Esophagus squamous epithelium (tissue), 4 donors: ENCODE measurements at regions not wholly inside any gene's neighbourhood (a gene's known extent, or its start where the extent isn't known, plus 50 kb on each side); places are given as distances from the start of the nearest gene placed in this dataset.

Source experiments
- POLR2A ChIP-seq, 4 donors: fragments of 450-650 bp; IDR thresholded peaks; one replicate each; pipeline ENCODE4 v1.6.1; 2017; ENCODE audit warnings: antibody characterized with exemption in 4 of 4, mild to moderate bottlenecking in 4 of 4, moderate library complexity in 3 of 4
- TF ChIP-seq, protein P1 (sequence below), 6 experiments: fragments of 450-650 bp in 4 of 6; fragments of 200-600 bp in 2 of 6; sonication (generic) in 2 of 6; IDR thresholded peaks; one replicate each; pipeline ENCODE4 v1.5.1; 2016 to 2019; ENCODE audit warnings: antibody characterized with exemption in 6 of 6, mild to moderate bottlenecking in 4 of 6, moderate library complexity in 4 of 6

DNA sequence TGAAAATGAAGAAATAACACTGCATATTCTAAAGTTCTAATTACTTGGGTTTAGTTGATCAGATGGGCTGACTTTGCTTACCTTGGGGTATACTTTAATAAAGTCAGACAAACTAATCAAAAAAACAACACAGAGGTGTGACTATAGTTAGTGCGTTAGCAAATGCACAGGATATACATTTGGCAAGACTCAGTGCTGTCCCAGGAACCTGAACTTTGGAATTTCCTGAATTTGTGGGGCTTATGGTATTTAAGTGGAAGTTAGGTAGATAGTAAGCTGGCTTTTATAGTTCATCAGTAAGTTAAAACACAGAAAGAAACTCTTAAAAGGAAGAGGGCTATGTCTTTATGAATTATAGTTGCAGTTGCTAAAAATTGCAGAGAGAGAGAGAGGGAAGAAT, 302.6 kb upstream of the DDI1 start:
- TF ChIP-seq, protein P1, sequence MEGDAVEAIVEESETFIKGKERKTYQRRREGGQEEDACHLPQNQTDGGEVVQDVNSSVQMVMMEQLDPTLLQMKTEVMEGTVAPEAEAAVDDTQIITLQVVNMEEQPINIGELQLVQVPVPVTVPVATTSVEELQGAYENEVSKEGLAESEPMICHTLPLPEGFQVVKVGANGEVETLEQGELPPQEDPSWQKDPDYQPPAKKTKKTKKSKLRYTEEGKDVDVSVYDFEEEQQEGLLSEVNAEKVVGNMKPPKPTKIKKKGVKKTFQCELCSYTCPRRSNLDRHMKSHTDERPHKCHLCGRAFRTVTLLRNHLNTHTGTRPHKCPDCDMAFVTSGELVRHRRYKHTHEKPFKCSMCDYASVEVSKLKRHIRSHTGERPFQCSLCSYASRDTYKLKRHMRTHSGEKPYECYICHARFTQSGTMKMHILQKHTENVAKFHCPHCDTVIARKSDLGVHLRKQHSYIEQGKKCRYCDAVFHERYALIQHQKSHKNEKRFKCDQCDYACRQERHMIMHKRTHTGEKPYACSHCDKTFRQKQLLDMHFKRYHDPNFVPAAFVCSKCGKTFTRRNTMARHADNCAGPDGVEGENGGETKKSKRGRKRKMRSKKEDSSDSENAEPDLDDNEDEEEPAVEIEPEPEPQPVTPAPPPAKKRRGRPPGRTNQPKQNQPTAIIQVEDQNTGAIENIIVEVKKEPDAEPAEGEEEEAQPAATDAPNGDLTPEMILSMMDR (IDR thresholded peaks at IDR 0.05), result no peak
- no peak for TF ChIP-seq POLR2A (IDR thresholded peaks at IDR 0.05)
